GM19468 (cell line): ENCODE measurements at regions not wholly inside any gene's neighbourhood (a gene's known extent, or its start where the extent isn't known, plus 50 kb on each side); places are given as distances from the start of the nearest gene placed in this dataset.
A peak's percentile ranks its signal among the peaks of the same experiment; 100 is the strongest.
"Not testable (repeated sequence)": the region's sequence is repeated elsewhere in the genome, so short reads cannot be mapped to it uniquely, and the experiment has no call there.

ENCODE experiments used
- ATAC-seq: cut with Tn5 transposase; IDR thresholded peaks from one replicate; pipeline ENCODE4 v1.9.1; 2021; ENCODE audit warnings: mild to moderate bottlenecking, moderate library complexity, moderate number of reproducible peaks; ENCODE audit not compliant: unreplicated experiment; ENCODE audit errors: extremely low read depth

- no peak for ATAC-seq
These were observed 253.7 kb downstream of the EFCAB11 start for GRCh38 chr14:89700801-89701200.

GRCh38 chr14:89699071-89699470 lies 255.5 kb downstream of the EFCAB11 start:
- no peak for ATAC-seq

GRCh38 chr14:89697281-89698060 lies 257.1 kb downstream of the EFCAB11 start:
- no peak for ATAC-seq

GRCh38 chr14:89695846-89696245 lies 258.7 kb downstream of the EFCAB11 start:
- no peak for ATAC-seq

- no peak for ATAC-seq
These were observed 264.4 kb downstream of the EFCAB11 start for GRCh38 chr14:89690139-89690538.

- ATAC-seq, result not testable (repeated sequence)
These were observed 264.8 kb downstream of the EFCAB11 start for GRCh38 chr14:89689711-89690110.

GRCh38 chr14:89688507-89689211 lies 265.9 kb downstream of the EFCAB11 start:
- no peak for ATAC-seq

GRCh38 chr14:89687129-89687528 lies 267.4 kb downstream of the EFCAB11 start:
- not testable (repeated sequence) for ATAC-seq

- no peak for ATAC-seq
These were observed 267.1 kb upstream of the FOXN3 start for GRCh38 chr14:89684139-89684538.

GRCh38 chr14:89681086-89682018 lies 264.3 kb upstream of the FOXN3 start:
- ATAC-seq, result peak; percentile 56

GRCh38 chr14:89680156-89680555 lies 263.1 kb upstream of the FOXN3 start:
- ATAC-seq, result no peak

- ATAC-seq, result no peak
These were observed 261.7 kb upstream of the FOXN3 start for GRCh38 chr14:89678768-89679167.

GRCh38 chr14:89675590-89675989 lies 258.6 kb upstream of the FOXN3 start:
- no peak for ATAC-seq

- no peak for ATAC-seq
These were observed 257.9 kb upstream of the FOXN3 start for GRCh38 chr14:89674936-89675335.

- ATAC-seq, result no peak
These were observed 257.2 kb upstream of the FOXN3 start for GRCh38 chr14:89674240-89674639.

GRCh38 chr14:89673512-89674225 lies 256.6 kb upstream of the FOXN3 start:
- no peak for ATAC-seq

GRCh38 chr14:89672636-89673511 lies 255.8 kb upstream of the FOXN3 start:
- ATAC-seq, result no peak

- ATAC-seq, result no peak
These were observed 252.2 kb upstream of the FOXN3 start for GRCh38 chr14:89669193-89669592.

- no peak for ATAC-seq
These were observed 250.9 kb upstream of the FOXN3 start for GRCh38 chr14:89667983-89668382.
